LNCAP (cell line): ENCODE measurements at regions not wholly inside any gene's neighbourhood (a gene's known extent, or its start where the extent isn't known, plus 50 kb on each side); places are given as distances from the start of the nearest gene placed in this dataset.

Experiments used
- CTCF ChIP-seq: fragments of 450-650 bp; IDR thresholded peaks from 2 replicates; pipeline ENCODE4 v1.5.1; 2017; ENCODE audit warnings: mild to moderate bottlenecking

GRCh38 chr20:52899041-52899608 is 73.0 kb upstream of the TSHZ2 start:
- no peak for TF ChIP-seq CTCF

GRCh38 chr20:52896348-52896747 is 75.8 kb upstream of the TSHZ2 start:
- TF ChIP-seq CTCF = no peak

- no peak for TF ChIP-seq CTCF
These were observed 76.5 kb upstream of the TSHZ2 start for GRCh38 chr20:52895701-52896100.

GRCh38 chr20:52895235-52895634 is 76.9 kb upstream of the TSHZ2 start:
- no peak for TF ChIP-seq CTCF

- no peak for TF ChIP-seq CTCF
These were observed 78.7 kb upstream of the TSHZ2 start for GRCh38 chr20:52893498-52893897.

- no peak for TF ChIP-seq CTCF
These were observed 80.1 kb upstream of the TSHZ2 start for GRCh38 chr20:52892023-52892422.

GRCh38 chr20:52890130-52890529 is 82.0 kb upstream of the TSHZ2 start:
- no peak for TF ChIP-seq CTCF

GRCh38 chr20:52889225-52889624 is 82.9 kb upstream of the TSHZ2 start:
- no peak for TF ChIP-seq CTCF
